DND-41 (cell line): ENCODE measurements at regions not wholly inside any gene's neighbourhood (a gene's known extent, or its start where the extent isn't known, plus 50 kb on each side); places are given as distances from the start of the nearest gene placed in this dataset.

Source experiments
- CTCF ChIP-seq: IDR thresholded peaks from 2 replicates; pipeline ENCODE4 v1.5.1; 2012; ENCODE audit warnings: borderline replicate concordance, low read length, moderate library complexity, mild to moderate bottlenecking; ENCODE audit not compliant: poor library complexity, severe bottlenecking; ENCODE audit errors: extremely low read depth
- EZH2 ChIP-seq: IDR thresholded peaks from 3 replicates; pipeline ENCODE4 v1.6.1; 2012; ENCODE audit warnings: borderline replicate concordance, low read depth, mild to moderate bottlenecking, moderate library complexity, low read length, inconsistent platforms; ENCODE audit not compliant: severe bottlenecking

GRCh38 chr4:58564695-58565475, 1454.7 kb upstream of the IGFBP7 start:
- TF ChIP-seq CTCF (no peak), EZH2 (no peak)
